Effector memory CD4-positive, alpha-beta T cell (primary cell): ENCODE measurements at regions not wholly inside any gene's neighbourhood (a gene's known extent, or its start where the extent isn't known, plus 50 kb on each side); places are given as distances from the start of the nearest gene placed in this dataset.

Source experiments
- DNase-seq, 3 donors: peaks; one replicate each; pipeline ENCODE4 v3.0.0-alpha.2; 2020
- H3K27ac ChIP-seq: 2 replicates; pipeline ENCODE4 v1.7.0; 2013; ENCODE audit warnings: mild to moderate bottlenecking, low read length, moderate library complexity; ENCODE audit not compliant: insufficient read depth, poor library complexity, severe bottlenecking
- H3K27me3 ChIP-seq: replicated peaks from 2 replicates; pipeline ENCODE4 v1.7.0; 2013; ENCODE audit warnings: mild to moderate bottlenecking, low read length; ENCODE audit not compliant: insufficient read depth, control insufficient read depth, poor library complexity, severe bottlenecking
- H3K36me3 ChIP-seq: 2 replicates; pipeline ENCODE4 v1.7.0; 2013; ENCODE audit warnings: mild to moderate bottlenecking, low read length, moderate library complexity; ENCODE audit not compliant: control insufficient read depth, insufficient read depth
- H3K4me1 ChIP-seq: 2 replicates; pipeline ENCODE4 v1.7.0; 2013; ENCODE audit warnings: low read length, mild to moderate bottlenecking; ENCODE audit not compliant: control insufficient read depth, insufficient read depth, poor library complexity, severe bottlenecking
- H3K4me3 ChIP-seq: 2 replicates; pipeline ENCODE4 v1.7.0; 2013; ENCODE audit warnings: low read length, low read depth, mild to moderate bottlenecking; ENCODE audit not compliant: insufficient read depth, poor library complexity, severe bottlenecking
- H3K9me3 ChIP-seq: 2 replicates; pipeline ENCODE4 v1.7.0; 2013; ENCODE audit warnings: mild to moderate bottlenecking, low read length, moderate library complexity; ENCODE audit not compliant: control insufficient read depth

DNA sequence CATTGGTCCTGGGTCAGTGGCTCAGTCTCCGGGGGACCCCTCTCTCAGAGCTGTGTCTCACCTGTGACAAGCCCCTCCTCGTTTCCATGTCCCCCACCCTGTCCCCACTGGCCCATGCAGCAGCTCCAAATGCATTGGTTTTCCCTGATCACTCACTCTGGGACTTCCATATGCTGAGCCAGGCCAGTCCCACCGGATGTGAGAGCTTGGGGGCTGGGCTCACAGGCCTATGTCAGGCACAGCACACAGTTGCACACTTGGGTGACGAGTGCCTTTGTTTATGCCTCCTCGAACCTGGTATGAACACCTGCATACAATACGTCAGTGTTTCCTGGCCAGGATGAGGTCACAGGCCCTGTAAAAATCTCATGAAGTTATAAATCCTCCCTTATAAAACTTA lies 232.5 kb downstream of the TFCP2L1 start:
- DNase-seq: no peak
- no peaks in the 10 kb centered on the region for H3K9me3 ChIP-seq
- no peaks in the 10 kb centered on the region for H3K36me3 ChIP-seq
- H3K4me3 ChIP-seq: no peak overlapping the region
- no peaks in the 10 kb centered on the region for H3K27me3 ChIP-seq
- H3K27ac ChIP-seq: no peak overlapping the region
- H3K4me1 ChIP-seq: no peaks in the 10 kb centered on the region

DNA sequence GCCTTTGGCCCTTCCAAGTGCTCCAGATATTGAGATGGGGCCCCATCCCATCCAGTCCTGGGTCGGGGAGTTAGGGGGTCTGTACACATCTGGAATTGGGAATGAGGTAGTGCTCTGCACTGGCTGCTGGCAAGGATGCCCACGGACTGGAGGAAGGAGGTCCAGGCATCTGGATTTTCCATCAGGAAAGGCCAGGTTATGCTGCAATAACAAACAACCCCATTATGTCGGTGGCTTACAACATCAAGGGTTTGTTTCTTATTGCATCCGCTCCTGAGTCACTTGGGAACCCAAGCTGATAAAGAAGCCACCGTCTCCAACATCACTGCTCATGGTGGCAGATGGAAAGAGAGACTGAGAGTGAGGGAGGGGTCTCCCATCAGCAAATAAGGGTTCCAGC lies 229.9 kb downstream of the TFCP2L1 start:
- no peak for DNase-seq
- Histone ChIP-seq H3K4me1 (no peaks in the 10 kb centered on the region), H3K36me3 (no peaks in the 10 kb centered on the region), H3K4me3 (no peak overlapping the region), H3K9me3 (no peaks in the 10 kb centered on the region), H3K27ac (no peak overlapping the region), H3K27me3 (no peaks in the 10 kb centered on the region)

- H3K27me3 ChIP-seq: no peaks in the 10 kb centered on the region
- no peaks in the 10 kb centered on the region for H3K4me1 ChIP-seq
- H3K36me3 ChIP-seq: no peaks in the 10 kb centered on the region
- no peak overlapping the region for H3K27ac ChIP-seq
- H3K9me3 ChIP-seq: no peaks in the 10 kb centered on the region
- no peak for DNase-seq
- H3K4me3 ChIP-seq: no peak overlapping the region
These were observed 229.5 kb downstream of the TFCP2L1 start for GRCh38 chr2:121055501-121055900.

DNA sequence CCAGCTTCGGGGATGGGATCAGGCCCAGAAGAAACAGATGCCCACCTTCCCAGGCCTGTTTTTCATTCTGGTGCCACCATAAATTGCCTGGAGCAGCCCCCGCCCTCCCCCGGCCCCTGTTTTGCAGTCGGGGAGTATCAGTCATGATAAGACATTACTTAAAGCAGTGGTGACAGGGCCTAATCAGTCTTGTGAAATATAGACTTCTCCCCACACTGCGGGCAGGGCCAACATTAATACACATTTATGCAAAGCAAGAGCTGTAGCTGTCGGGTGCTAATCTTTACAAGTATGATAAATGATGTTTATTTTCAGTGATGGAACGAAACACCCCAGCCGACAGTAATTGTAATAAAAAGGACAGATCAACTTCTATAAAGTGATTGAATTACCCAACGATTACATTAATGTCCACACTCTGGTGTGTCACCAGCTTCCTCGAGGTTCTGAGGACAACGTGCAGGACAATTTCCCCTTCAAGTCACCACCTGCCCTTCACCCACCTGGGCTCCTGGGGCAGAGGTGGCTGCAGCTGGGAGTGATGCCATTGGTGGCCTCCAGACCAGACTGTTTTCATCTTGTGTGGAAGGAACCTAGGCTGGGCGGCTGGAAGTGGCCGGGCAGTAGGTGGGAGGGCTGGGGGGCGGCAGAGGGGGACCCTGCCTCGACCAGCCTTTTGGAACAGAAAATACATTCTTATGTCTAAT lies 226.0 kb downstream of the TFCP2L1 start:
- no peak overlapping the region for H3K27ac ChIP-seq
- H3K4me1 ChIP-seq: no peaks in the 10 kb centered on the region
- no peak overlapping the region for H3K4me3 ChIP-seq
- H3K9me3 ChIP-seq: no peaks in the 10 kb centered on the region
- no peak for DNase-seq
- H3K27me3 ChIP-seq: no peaks in the 10 kb centered on the region
- no peaks in the 10 kb centered on the region for H3K36me3 ChIP-seq

DNA sequence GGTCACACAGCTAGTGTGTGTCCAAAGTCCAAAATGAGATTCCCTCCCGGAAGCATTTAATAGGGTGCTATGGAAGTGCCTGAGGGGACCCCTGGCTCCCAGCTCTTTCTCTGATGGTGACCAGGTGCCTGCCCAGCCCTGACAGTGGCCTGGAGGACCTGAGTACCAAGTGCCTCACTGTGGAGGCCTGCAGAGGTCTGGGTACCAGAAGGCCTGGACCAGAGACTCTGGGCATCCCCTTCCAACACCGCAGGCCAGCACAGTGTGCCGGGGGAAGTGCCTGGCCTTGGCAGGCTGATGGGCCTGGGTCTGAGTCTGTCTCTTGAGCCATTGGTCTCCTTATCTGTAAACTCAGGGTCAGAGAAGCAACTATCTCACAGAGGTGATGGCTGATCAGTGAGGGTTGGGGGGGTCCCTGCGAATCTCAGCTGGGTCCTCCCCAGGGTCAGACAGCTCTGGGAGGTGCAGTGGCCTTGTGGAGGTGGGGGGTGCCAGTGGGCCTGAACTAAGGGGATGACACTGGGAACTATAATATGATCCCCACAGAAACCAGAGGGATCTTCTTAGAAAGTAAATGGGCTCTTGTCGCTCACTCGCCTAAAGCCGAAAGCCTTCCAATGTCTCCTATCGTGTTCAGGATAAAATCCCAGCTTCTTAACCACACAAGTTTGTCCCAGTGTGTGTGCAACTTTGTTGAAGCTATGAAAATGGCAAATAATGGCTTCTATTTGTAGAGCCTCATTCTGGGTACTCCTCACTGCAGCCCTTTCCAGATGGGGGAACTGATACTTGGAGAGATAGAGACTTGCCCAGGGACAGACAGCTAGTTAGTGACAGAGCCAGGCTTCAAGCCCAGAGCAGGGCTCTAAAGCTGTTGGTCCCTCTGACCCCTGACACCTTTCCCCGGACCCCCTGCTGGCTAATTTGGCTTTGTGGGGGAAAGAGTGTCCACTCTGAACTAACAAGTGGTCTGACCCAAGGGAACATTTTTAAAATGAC lies 225.1 kb downstream of the TFCP2L1 start:
- DNase-seq: no peak
- H3K4me1 ChIP-seq: no peaks in the 10 kb centered on the region
- no peaks in the 10 kb centered on the region for H3K9me3 ChIP-seq
- H3K36me3 ChIP-seq: no peaks in the 10 kb centered on the region
- no peaks in the 10 kb centered on the region for H3K27me3 ChIP-seq
- no peak overlapping the region for H3K4me3 ChIP-seq
- H3K27ac ChIP-seq: no peak overlapping the region

- Histone ChIP-seq H3K4me3 (no peak overlapping the region), H3K4me1 (no peaks in the 10 kb centered on the region), H3K36me3 (no peaks in the 10 kb centered on the region), H3K27ac (no peak overlapping the region), H3K9me3 (no peaks in the 10 kb centered on the region), H3K27me3 (no peaks in the 10 kb centered on the region)
- no peak for DNase-seq
These were observed 223.4 kb downstream of the TFCP2L1 start for GRCh38 chr2:121061633-121062032.

- H3K4me3 ChIP-seq: no peak overlapping the region
- DNase-seq: no peak
- no peaks in the 10 kb centered on the region for H3K27me3 ChIP-seq
- H3K27ac ChIP-seq: no peak overlapping the region
- no peaks in the 10 kb centered on the region for H3K4me1 ChIP-seq
- H3K9me3 ChIP-seq: no peaks in the 10 kb centered on the region
- no peaks in the 10 kb centered on the region for H3K36me3 ChIP-seq
These were observed 221.5 kb downstream of the TFCP2L1 start for GRCh38 chr2:121063471-121063870.

GRCh38 chr2:121064186-121064585 lies 220.8 kb downstream of the TFCP2L1 start:
- no peak for DNase-seq
- H3K27me3 ChIP-seq: no peaks in the 10 kb centered on the region

GRCh38 chr2:121065239-121065638 lies 219.8 kb downstream of the TFCP2L1 start:
- Histone ChIP-seq H3K36me3 (no peaks in the 10 kb centered on the region), H3K4me3 (no peak overlapping the region), H3K27ac (no peak overlapping the region), H3K27me3 (no peaks in the 10 kb centered on the region), H3K4me1 (no peaks in the 10 kb centered on the region), H3K9me3 (no peaks in the 10 kb centered on the region)
- DNase-seq: no peak

More at GRCh38 chr2:121064186-121064585, 220.8 kb downstream of the TFCP2L1 start:
- no peaks in the 10 kb centered on the region for H3K4me1 ChIP-seq
- H3K4me3 ChIP-seq: no peak overlapping the region
- H3K36me3 ChIP-seq: no peaks in the 10 kb centered on the region
- no peaks in the 10 kb centered on the region for H3K9me3 ChIP-seq
- no peak overlapping the region for H3K27ac ChIP-seq

DNA sequence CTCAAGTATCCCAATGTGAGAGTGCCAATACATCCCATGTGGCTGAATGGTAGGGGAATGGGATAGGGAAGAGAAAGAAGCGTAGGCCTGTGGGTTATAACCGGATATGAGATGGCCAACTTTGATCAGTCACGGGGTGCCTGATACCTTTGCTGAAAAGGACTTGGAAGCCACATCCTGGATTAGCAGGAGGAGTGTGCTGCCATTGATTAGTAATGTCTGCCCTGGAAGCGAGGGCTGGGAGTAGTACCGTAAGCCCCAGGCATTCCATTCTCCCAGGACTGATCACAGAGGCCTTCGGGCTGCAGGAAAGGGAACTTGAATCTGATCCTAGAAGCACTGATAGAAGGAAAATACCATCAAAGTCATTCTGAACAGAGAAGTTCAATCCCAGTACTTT lies 218.5 kb downstream of the TFCP2L1 start:
- no peaks in the 10 kb centered on the region for H3K27me3 ChIP-seq
- H3K4me1 ChIP-seq: no peaks in the 10 kb centered on the region
- no peaks in the 10 kb centered on the region for H3K36me3 ChIP-seq
- H3K4me3 ChIP-seq: no peak overlapping the region
- H3K27ac ChIP-seq: no peak overlapping the region
- no peaks in the 10 kb centered on the region for H3K9me3 ChIP-seq
- DNase-seq: no peak
